EL (cell line): ENCODE measurements at regions not wholly inside any gene's neighbourhood (a gene's known extent, or its start where the extent isn't known, plus 50 kb on each side); places are given as distances from the start of the nearest gene placed in this dataset.

Source experiments
- DNase-seq: peaks from one replicate; pipeline ENCODE4 v3.0.0-alpha.2; 2016

- no peak for DNase-seq
These were observed 339.6 kb downstream of the SNAPC1 start for GRCh38 chr14:62101673-62102348.

GRCh38 chr14:62102349-62102725 is 340.1 kb downstream of the SNAPC1 start:
- DNase-seq, result no peak

GRCh38 chr14:62103464-62103863 is 341.2 kb downstream of the SNAPC1 start:
- no peak for DNase-seq

GRCh38 chr14:62110941-62111340 is 348.7 kb downstream of the SNAPC1 start:
- no peak for DNase-seq

GRCh38 chr14:62117010-62117750 is 355.0 kb downstream of the SNAPC1 start:
- peak; percentile 80 for DNase-seq

- peak; percentile 14 for DNase-seq
These were observed 355.5 kb downstream of the SNAPC1 start for GRCh38 chr14:62117751-62118105.

- no peak for DNase-seq
These were observed 356.2 kb downstream of the SNAPC1 start for GRCh38 chr14:62118461-62118860.

- no peak for DNase-seq
These were observed 356.7 kb downstream of the SNAPC1 start for GRCh38 chr14:62118871-62119270.

GRCh38 chr14:62123961-62124360 is 361.7 kb downstream of the SNAPC1 start:
- DNase-seq, result no peak

GRCh38 chr14:62125793-62126192 is 363.6 kb downstream of the SNAPC1 start:
- DNase-seq, result no peak

GRCh38 chr14:62126879-62127478 is 364.8 kb downstream of the SNAPC1 start:
- peak; percentile 62 for DNase-seq

GRCh38 chr14:62130441-62130840 is 368.2 kb downstream of the SNAPC1 start:
- no peak for DNase-seq

GRCh38 chr14:62133776-62134550 is 371.7 kb downstream of the SNAPC1 start:
- DNase-seq, result no peak

GRCh38 chr14:62138593-62138992 is 376.4 kb downstream of the SNAPC1 start:
- no peak for DNase-seq

GRCh38 chr14:62141139-62141538 is 378.9 kb downstream of the SNAPC1 start:
- no peak for DNase-seq

- DNase-seq, result peak; percentile 15
These were observed 381.0 kb downstream of the SNAPC1 start for GRCh38 chr14:62143245-62143644.

- no peak for DNase-seq
These were observed 382.6 kb downstream of the SNAPC1 start for GRCh38 chr14:62144863-62145262.

GRCh38 chr14:62146030-62146429 is 383.8 kb downstream of the SNAPC1 start:
- no peak for DNase-seq

- DNase-seq, result no peak
These were observed 393.8 kb downstream of the SNAPC1 start for GRCh38 chr14:62156052-62156451.

- DNase-seq, result no peak
These were observed 396.6 kb downstream of the SNAPC1 start for GRCh38 chr14:62158779-62159178.

- DNase-seq, result no peak
These were observed 397.1 kb downstream of the SNAPC1 start for GRCh38 chr14:62159314-62159713.

GRCh38 chr14:62162998-62163589 is 400.9 kb downstream of the SNAPC1 start:
- DNase-seq, result peak; percentile 43

- DNase-seq, result no peak
These were observed 406.4 kb downstream of the SNAPC1 start for GRCh38 chr14:62168564-62169155.
